Nephron (organoid): ENCODE measurements at regions not wholly inside any gene's neighbourhood (a gene's known extent, or its start where the extent isn't known, plus 50 kb on each side); places are given as distances from the start of the nearest gene placed in this dataset.
"Not testable (repeated sequence)": the region's sequence is repeated elsewhere in the genome, so short reads cannot be mapped to it uniquely, and the experiment has no call there.

Experiments
- H3K27ac Mint-ChIP-seq, 3 experiments: 2 replicates each; pipeline ENCODE4 v1.8.0; 2020; ENCODE audit warnings: mixed read lengths in 3 of 3, mild to moderate bottlenecking in 2 of 3, moderate library complexity in 1 of 3
- H3K27me3 Mint-ChIP-seq: 2 replicates; pipeline ENCODE4 v1.8.0; 2021; ENCODE audit warnings: low read depth, mild to moderate bottlenecking, moderate library complexity, mixed read lengths
- H3K36me3 Mint-ChIP-seq: 2 replicates; pipeline ENCODE4 v1.8.0; 2020; ENCODE audit warnings: low read depth, mixed read lengths
- H3K4me1 Mint-ChIP-seq: 2 replicates; pipeline ENCODE4 v1.8.0; 2020; ENCODE audit warnings: mixed read lengths
- H3K4me3 Mint-ChIP-seq, 3 experiments: 2 replicates each; pipeline ENCODE4 v1.8.0; 2020; ENCODE audit warnings: mild to moderate bottlenecking in 3 of 3, mixed read lengths in 3 of 3, moderate library complexity in 2 of 3
- H3K9me3 Mint-ChIP-seq: 2 replicates; pipeline ENCODE4 v1.8.0; 2020; ENCODE audit warnings: mixed read lengths
- TF ChIP-seq, protein P1 (sequence below), 3 experiments: fragments of 200-600 bp; sonication (generic); IDR thresholded peaks; one replicate each; pipeline ENCODE4 v1.5.0; 2021; ENCODE audit warnings: antibody characterized with exemption in 3 of 3; ENCODE audit not compliant: unreplicated experiment in 3 of 3

DNA sequence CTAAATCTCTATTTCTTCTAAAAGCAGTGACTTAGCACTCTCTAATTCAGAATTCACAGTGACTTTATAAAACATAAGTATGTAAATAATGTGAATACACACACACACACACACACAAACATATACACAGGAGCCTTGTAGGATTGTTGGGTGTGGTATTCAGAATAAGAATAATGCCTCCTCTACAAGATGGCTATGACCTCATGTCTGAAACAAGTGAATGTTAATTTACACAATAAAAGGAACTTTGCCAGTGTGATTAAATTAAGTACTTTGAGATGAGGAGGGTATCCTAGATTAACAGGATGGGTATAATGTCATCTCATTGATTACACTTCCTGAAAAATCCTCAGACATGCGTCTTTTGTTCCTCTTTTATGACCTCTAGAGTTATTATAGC, 234.6 kb downstream of the SLITRK6 start:
- Mint-ChIP-seq H3K9me3 (no peaks in the 10 kb centered on the region), H3K36me3 (no peaks in the 10 kb centered on the region), H3K27ac (no peak overlapping the region), H3K4me3 (no peak overlapping the region), H3K4me1 (peaks cover 11% of the 10 kb centered on the region), H3K27me3 (no peaks in the 10 kb centered on the region)
- TF ChIP-seq, protein P1, sequence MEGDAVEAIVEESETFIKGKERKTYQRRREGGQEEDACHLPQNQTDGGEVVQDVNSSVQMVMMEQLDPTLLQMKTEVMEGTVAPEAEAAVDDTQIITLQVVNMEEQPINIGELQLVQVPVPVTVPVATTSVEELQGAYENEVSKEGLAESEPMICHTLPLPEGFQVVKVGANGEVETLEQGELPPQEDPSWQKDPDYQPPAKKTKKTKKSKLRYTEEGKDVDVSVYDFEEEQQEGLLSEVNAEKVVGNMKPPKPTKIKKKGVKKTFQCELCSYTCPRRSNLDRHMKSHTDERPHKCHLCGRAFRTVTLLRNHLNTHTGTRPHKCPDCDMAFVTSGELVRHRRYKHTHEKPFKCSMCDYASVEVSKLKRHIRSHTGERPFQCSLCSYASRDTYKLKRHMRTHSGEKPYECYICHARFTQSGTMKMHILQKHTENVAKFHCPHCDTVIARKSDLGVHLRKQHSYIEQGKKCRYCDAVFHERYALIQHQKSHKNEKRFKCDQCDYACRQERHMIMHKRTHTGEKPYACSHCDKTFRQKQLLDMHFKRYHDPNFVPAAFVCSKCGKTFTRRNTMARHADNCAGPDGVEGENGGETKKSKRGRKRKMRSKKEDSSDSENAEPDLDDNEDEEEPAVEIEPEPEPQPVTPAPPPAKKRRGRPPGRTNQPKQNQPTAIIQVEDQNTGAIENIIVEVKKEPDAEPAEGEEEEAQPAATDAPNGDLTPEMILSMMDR (IDR thresholded peaks at IDR 0.05; ENCODE audit: unreplicated experiment in 3 of 3), result no peak

DNA sequence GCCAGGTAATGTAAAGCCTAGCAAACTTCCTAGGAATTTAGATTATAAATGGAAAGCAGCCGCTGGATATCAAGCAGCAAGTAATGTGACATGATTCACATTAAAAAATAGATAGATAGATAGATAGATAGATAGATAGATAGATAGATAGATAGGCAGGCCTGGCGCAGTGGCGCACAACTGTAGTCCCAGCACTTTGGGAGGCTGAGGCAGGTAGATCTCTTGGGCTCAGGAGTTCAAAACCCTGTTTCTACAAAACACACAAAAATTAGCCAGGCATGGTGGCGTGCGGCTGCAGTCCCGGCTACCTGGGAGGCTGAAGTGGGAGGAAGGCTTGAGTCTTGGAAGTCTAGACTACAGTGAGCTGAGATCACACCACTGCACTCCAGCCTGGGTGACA, 236.9 kb downstream of the SLITRK6 start:
- no peaks in the 10 kb centered on the region for H3K36me3 Mint-ChIP-seq

DNA sequence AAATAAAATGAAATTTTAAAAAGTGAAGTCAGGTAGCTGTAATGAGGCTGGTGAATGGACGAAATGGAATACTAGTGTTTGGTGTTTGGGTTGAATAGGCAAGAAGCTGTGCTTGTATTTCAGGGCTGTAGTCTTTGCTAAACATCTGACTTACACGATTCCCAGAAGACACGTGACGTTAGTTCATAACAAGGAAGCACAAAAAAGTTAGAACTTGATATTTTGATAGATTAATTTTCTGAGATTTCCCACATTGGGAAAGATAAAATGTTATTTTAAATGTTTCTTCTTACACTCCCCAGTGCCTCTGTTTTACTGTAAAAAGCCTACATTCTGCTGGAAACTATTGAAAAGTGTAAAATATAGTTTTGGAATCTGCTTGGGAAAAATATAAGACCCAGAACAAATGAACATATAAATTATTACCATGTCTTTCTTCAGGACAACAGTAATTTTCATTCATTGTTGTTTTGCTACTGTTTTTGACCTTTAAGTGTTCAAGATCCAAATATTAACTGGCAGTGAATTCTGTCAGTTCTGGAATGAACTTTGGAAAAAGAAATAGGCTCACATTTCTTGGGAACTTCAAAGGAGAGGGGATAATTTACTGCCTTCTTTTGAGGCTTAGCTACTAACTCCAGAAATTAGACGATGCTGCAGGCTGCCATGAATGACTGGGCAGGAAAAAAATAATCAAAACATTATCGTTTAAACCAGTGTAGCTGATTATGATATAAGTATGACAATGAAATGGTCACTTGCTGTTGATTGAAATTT, 241.3 kb downstream of the SLITRK6 start:
- no peaks in the 10 kb centered on the region for H3K36me3 Mint-ChIP-seq
- H3K4me3 Mint-ChIP-seq, result no peak overlapping the region
- peak overlapping the region in 2 of 3 experiments; percentile 49 to 63 for H3K27ac Mint-ChIP-seq
- peaks cover 22% of the 10 kb centered on the region for H3K4me1 Mint-ChIP-seq
- no peaks in the 10 kb centered on the region for H3K27me3 Mint-ChIP-seq
- TF ChIP-seq, protein P1 (IDR thresholded peaks at IDR 0.05; ENCODE audit: unreplicated experiment in 3 of 3), result no peak
- H3K9me3 Mint-ChIP-seq, result no peaks in the 10 kb centered on the region

More for the DNA sequence above, 236.9 kb downstream of the SLITRK6 start:
- H3K9me3 Mint-ChIP-seq, result no peaks in the 10 kb centered on the region
- H3K4me1 Mint-ChIP-seq, result peaks cover 22% of the 10 kb centered on the region
- H3K27ac Mint-ChIP-seq, result no peak overlapping the region
- TF ChIP-seq, protein P1 (IDR thresholded peaks at IDR 0.05; ENCODE audit: unreplicated experiment in 3 of 3), result no peak
- no peak overlapping the region for H3K4me3 Mint-ChIP-seq
- H3K27me3 Mint-ChIP-seq, result no peaks in the 10 kb centered on the region

DNA sequence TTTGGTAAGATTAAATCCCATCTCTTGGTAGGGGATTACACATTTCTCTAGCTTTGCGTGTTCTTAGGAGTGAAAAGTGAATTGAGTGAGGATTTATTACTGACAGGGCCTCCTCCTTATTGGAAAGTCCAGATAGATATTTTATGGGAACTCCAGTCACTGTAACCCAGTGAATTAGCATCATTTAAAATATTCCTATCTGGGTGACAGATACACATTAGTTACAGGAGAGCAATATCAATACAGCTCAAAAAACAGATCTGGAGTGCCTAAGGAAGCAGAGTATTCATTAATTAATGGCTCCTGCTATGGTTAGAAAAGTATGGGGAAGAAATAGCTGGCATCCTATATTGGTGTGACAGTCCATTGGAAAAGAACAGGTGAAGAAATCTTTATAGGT, 248.2 kb downstream of the SLITRK6 start:
- Mint-ChIP-seq H3K27me3 (no peaks in the 10 kb centered on the region), H3K4me1 (no peaks in the 10 kb centered on the region), H3K27ac (no peak overlapping the region), H3K36me3 (peaks cover 4% of the 10 kb centered on the region), H3K9me3 (peaks cover 16% of the 10 kb centered on the region), H3K4me3 (no peak overlapping the region)
- TF ChIP-seq, protein P1 (IDR thresholded peaks at IDR 0.05; ENCODE audit: unreplicated experiment in 3 of 3), result no peak

DNA sequence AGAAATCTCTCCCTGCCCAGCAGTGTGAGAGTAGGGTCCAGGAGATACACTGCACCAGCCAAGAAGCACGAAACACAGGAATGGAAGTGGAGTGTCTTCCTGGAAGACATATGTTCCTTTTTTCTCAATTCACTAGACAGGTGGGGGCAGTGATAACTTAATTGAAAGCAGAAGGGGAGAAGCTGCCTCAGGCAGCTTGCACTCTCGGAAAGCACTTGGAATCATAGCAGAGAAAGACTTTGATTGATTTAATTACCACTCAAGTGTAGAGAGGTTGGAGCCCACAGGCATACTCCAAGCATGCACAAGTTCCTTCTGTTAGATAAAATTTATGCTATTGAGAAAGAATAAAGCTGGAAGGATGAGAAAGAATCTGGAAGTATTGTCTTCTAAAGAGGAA, 249.4 kb downstream of the SLITRK6 start:
- no peaks in the 10 kb centered on the region for H3K4me1 Mint-ChIP-seq

DNA sequence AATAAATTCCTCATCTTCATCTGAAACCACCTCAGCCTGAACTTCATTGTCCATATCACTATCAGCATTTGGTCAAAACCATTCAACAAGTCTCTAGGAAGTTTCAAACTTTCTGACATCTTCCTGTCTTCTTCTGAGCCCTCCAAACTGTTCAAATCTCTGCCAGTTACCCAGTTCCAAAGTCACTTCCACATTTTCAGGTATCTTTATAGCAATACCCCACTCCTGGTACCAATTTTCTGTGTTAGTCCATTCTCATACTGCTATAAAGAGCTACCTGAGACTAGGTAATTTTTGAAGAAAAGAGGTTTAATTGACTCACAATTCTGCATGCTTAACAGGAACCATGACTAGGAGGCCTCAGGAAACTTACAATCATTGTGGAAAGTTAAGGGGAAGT, 250.4 kb downstream of the SLITRK6 start:
- not testable (repeated sequence) for H3K27me3 Mint-ChIP-seq, H3K27ac Mint-ChIP-seq, H3K4me1 Mint-ChIP-seq, H3K4me3 Mint-ChIP-seq, H3K36me3 Mint-ChIP-seq
- H3K9me3 Mint-ChIP-seq, result peaks cover 18% of the 10 kb centered on the region

More for the DNA sequence above, 249.4 kb downstream of the SLITRK6 start:
- peaks cover 4% of the 10 kb centered on the region for H3K36me3 Mint-ChIP-seq
- peaks cover 16% of the 10 kb centered on the region for H3K9me3 Mint-ChIP-seq
- TF ChIP-seq, protein P1 (IDR thresholded peaks at IDR 0.05; ENCODE audit: unreplicated experiment in 3 of 3), result no peak
- H3K4me3 Mint-ChIP-seq, result no peak overlapping the region
- H3K27me3 Mint-ChIP-seq, result no peaks in the 10 kb centered on the region
- H3K27ac Mint-ChIP-seq, result no peak overlapping the region
